GM12892 (cell line): ENCODE measurements at regions not wholly inside any gene's neighbourhood (a gene's known extent, or its start where the extent isn't known, plus 50 kb on each side); places are given as distances from the start of the nearest gene placed in this dataset.

Experiments
- POLR2A ChIP-seq: IDR thresholded peaks from 2 replicates; pipeline ENCODE4 v1.6.1; 2011; ENCODE audit warnings: low read depth, low read length, control low read depth
- POLR2AphosphoS5 ChIP-seq: IDR thresholded peaks from 2 replicates; pipeline ENCODE4 v1.6.1; 2011; ENCODE audit warnings: low read depth, low read length, control low read depth
- TAF1 ChIP-seq: IDR thresholded peaks from 2 replicates; pipeline ENCODE4 v1.6.1; 2011; ENCODE audit warnings: low read depth, mild to moderate bottlenecking, control low read depth, low read length, borderline replicate concordance

DNA sequence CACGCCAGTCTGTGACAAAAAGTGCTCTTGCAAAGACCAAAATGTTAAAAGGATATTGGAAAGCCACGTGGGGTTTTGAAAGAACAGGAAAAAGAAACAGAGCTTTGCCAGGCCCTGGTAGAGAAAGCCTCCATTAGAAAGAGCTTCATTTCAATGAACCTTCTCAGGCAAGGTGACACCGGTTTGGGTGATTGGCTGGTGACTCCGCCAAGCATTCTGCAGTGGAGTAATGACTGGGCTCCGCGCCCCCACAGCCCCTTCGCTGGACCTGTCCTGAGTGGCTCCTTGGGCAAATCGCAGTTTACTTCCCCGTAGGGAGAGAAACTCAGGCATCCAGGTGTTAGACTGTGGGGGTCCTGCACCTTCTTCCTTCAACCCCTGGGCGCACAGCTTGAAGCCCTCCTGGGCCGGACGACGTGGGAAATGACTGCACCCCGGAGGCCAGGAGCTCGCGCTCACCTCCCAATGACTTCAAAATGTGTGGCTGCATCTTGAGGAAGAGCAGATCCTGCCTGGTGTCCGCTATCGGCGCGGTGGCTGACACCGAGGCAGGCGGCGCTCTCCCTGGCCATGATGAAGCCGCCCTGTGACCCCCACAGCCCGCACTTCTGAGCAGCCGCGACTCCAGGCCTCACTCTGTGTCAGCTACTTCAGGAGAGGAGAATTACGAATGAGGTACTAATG lies 444.6 kb upstream of the SGCG start:
- no peak for TF ChIP-seq POLR2A
- no peak for TF ChIP-seq POLR2AphosphoS5
- no peak for TF ChIP-seq TAF1
